Smooth muscle cell (in vitro differentiated cells): ENCODE measurements at regions not wholly inside any gene's neighbourhood (a gene's known extent, or its start where the extent isn't known, plus 50 kb on each side); places are given as distances from the start of the nearest gene placed in this dataset.

ENCODE experiments used
- DNase-seq: peaks from one replicate; lab custom pipeline; 2025; ENCODE audit not compliant: unreplicated experiment; lab: John Stamatoyannopoulos, UW
- H2AFZ ChIP-seq: fragments of 200-600 bp; sonication (generic); 2 replicates; pipeline ENCODE4 v1.6.0; 2016; ENCODE audit warnings: antibody characterized with exemption, low read depth, mild to moderate bottlenecking
- H3F3A ChIP-seq: fragments of 200-600 bp; sonication (generic); 2 replicates; pipeline ENCODE4 v1.6.0; 2017; ENCODE audit warnings: antibody characterized with exemption, low read depth
- H3K27ac ChIP-seq: fragments of 200-600 bp; sonication (generic); 2 replicates; pipeline ENCODE4 v1.5.1; 2016; ENCODE audit warnings: low read depth, mild to moderate bottlenecking
- H3K27me3 ChIP-seq: fragments of 200-600 bp; sonication (generic); 2 replicates; pipeline ENCODE4 v1.6.1; 2016; ENCODE audit warnings: low read depth, mild to moderate bottlenecking
- H3K36me3 ChIP-seq: fragments of 200-600 bp; sonication (generic); 2 replicates; pipeline ENCODE4 v1.5.1; 2016; ENCODE audit warnings: low read depth
- H3K4me1 ChIP-seq: fragments of 200-600 bp; sonication (generic); 2 replicates; pipeline ENCODE4 v1.5.1; 2016; ENCODE audit warnings: low read depth
- H3K4me2 ChIP-seq: fragments of 200-600 bp; sonication (generic); 2 replicates; pipeline ENCODE4 v1.6.0; 2016; ENCODE audit warnings: mild to moderate bottlenecking
- H3K4me3 ChIP-seq: fragments of 200-600 bp; sonication (generic); 2 replicates; pipeline ENCODE4 v1.5.1; 2016; ENCODE audit warnings: mild to moderate bottlenecking
- H3K79me2 ChIP-seq: fragments of 200-600 bp; sonication (generic); 2 replicates; pipeline ENCODE4 v1.6.0; 2016; ENCODE audit warnings: low read depth, mild to moderate bottlenecking
- H3K9ac ChIP-seq: fragments of 200-600 bp; sonication (generic); 2 replicates; pipeline ENCODE4 v1.6.0; 2016; ENCODE audit warnings: low read depth
- H3K9me3 ChIP-seq: fragments of 200-600 bp; sonication (generic); replicated peaks from 2 replicates; pipeline ENCODE4 v1.5.1; 2016; ENCODE audit warnings: low read depth
- H4K20me1 ChIP-seq: fragments of 200-600 bp; sonication (generic); 2 replicates; pipeline ENCODE4 v1.6.0; 2016; ENCODE audit warnings: low read depth
- WGBS: methylation state at CpG from one replicate; pipeline ENCODE4 v1.1.7; 2016; ENCODE audit warnings: low lambda C conversion rate; 5-methylcytosine and 5-hydroxymethylcytosine counted together
- TF ChIP-seq, protein P1 (sequence below): fragments of 200-600 bp; sonication (generic); IDR thresholded peaks from 2 replicates; pipeline ENCODE4 v1.5.1; 2017; ENCODE audit warnings: borderline replicate concordance, mild to moderate bottlenecking, antibody characterized with exemption; ENCODE audit not compliant: insufficient read depth, poor library complexity, severe bottlenecking

- no peak overlapping the region for H3K4me3 ChIP-seq
- H3K79me2 ChIP-seq: no peaks in the 10 kb centered on the region
- no peak overlapping the region for H3K9ac ChIP-seq
- DNase-seq: no peak
- no peaks in the 10 kb centered on the region for H3K36me3 ChIP-seq
- 89% methylated on average over 4 of the region's 4 CpGs for WGBS
- peaks cover 6% of the 10 kb centered on the region for H3K27me3 ChIP-seq
- H3F3A ChIP-seq: no peaks in the 10 kb centered on the region
- H3K27ac ChIP-seq: no peak overlapping the region
- peaks cover 4% of the 10 kb centered on the region for H3K4me1 ChIP-seq
- no peak overlapping the region for H2AFZ ChIP-seq
- H4K20me1 ChIP-seq: no peaks in the 10 kb centered on the region
- no peak overlapping the region for H3K4me2 ChIP-seq
- H3K9me3 ChIP-seq: no peaks in the 10 kb centered on the region
- TF ChIP-seq, protein P1, sequence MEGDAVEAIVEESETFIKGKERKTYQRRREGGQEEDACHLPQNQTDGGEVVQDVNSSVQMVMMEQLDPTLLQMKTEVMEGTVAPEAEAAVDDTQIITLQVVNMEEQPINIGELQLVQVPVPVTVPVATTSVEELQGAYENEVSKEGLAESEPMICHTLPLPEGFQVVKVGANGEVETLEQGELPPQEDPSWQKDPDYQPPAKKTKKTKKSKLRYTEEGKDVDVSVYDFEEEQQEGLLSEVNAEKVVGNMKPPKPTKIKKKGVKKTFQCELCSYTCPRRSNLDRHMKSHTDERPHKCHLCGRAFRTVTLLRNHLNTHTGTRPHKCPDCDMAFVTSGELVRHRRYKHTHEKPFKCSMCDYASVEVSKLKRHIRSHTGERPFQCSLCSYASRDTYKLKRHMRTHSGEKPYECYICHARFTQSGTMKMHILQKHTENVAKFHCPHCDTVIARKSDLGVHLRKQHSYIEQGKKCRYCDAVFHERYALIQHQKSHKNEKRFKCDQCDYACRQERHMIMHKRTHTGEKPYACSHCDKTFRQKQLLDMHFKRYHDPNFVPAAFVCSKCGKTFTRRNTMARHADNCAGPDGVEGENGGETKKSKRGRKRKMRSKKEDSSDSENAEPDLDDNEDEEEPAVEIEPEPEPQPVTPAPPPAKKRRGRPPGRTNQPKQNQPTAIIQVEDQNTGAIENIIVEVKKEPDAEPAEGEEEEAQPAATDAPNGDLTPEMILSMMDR: no peak
Observed at GRCh38 chr1:229884765-229885164, 182.3 kb upstream of the GALNT2 start.

GRCh38 chr1:229885568-229886495 lies 181.2 kb upstream of the GALNT2 start:
- Histone ChIP-seq H3K4me2 (no peak overlapping the region), H3K9me3 (no peaks in the 10 kb centered on the region), H3K27me3 (peaks cover 6% of the 10 kb centered on the region), H3K4me3 (no peak overlapping the region), H3F3A (no peaks in the 10 kb centered on the region), H3K4me1 (no peaks in the 10 kb centered on the region), H3K9ac (no peak overlapping the region), H3K36me3 (no peaks in the 10 kb centered on the region), H3K27ac (no peak overlapping the region), H4K20me1 (no peaks in the 10 kb centered on the region), H3K79me2 (no peaks in the 10 kb centered on the region), H2AFZ (no peak overlapping the region)
- WGBS: 85% methylated on average over 12 of the region's 12 CpGs
- TF ChIP-seq, protein P1: no peak
- no peak for DNase-seq

DNA sequence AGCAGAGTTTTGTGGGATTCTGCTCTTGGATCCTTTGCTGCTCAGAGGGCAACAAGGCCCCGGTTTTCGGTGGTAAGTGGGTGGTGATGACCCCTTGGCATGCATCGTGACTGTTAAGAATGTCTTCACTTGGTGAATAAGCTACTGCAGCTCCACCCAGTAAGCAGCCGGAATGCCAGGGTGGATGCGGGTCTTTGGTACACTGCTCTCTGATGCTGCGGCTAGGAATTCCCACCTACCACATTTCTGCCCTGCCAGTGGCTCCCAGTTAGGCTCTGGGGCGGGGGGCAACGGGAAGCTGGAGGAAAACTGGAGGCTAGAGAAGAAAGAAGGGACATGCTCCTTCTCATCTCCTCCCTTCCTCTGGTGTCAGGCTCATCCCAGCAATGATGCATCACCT lies 180.4 kb upstream of the GALNT2 start:
- Histone ChIP-seq H3K4me1 (no peaks in the 10 kb centered on the region), H3K27me3 (peaks cover 6% of the 10 kb centered on the region), H3K4me3 (no peak overlapping the region), H3K79me2 (no peaks in the 10 kb centered on the region), H3K4me2 (no peak overlapping the region), H2AFZ (no peak overlapping the region), H3F3A (no peaks in the 10 kb centered on the region), H3K27ac (no peak overlapping the region), H3K9me3 (no peaks in the 10 kb centered on the region), H3K36me3 (no peaks in the 10 kb centered on the region), H4K20me1 (no peaks in the 10 kb centered on the region), H3K9ac (no peak overlapping the region)
- DNase-seq: no peak
- 92% methylated on average over 8 of the region's 8 CpGs for WGBS
- TF ChIP-seq, protein P1: no peak
